ENCODE measurements at regions not wholly inside any gene's neighbourhood (a gene's known extent, or its start where the extent isn't known, plus 50 kb on each side); places are given as distances from the start of the nearest gene placed in this dataset.

GRCh38 chr6:67883500-67884366 lies 751.3 kb upstream of the ADGRB3 start:
- TF ChIP-seq CTCF (IDR thresholded peaks at IDR 0.05) (no peak), POLR2A (IDR thresholded peaks at IDR 0.05) (no peak)

Measured in prostate gland (tissue), 2 donors.